ENCODE measurements at regions not wholly inside any gene's neighbourhood (a gene's known extent, or its start where the extent isn't known, plus 50 kb on each side); places are given as distances from the start of the nearest gene placed in this dataset.

GRCh38 chr13:76335463-76335862, 550.7 kb downstream of the KCTD12 start:
- Histone ChIP-seq H3K27ac (replicated peaks) (no peak overlapping the region), H3K36me3 (no peaks in the 10 kb centered on the region), H3K4me3 (no peak overlapping the region), H3K9me3 (replicated peaks) (no peaks in the 10 kb centered on the region), H3K27me3 (ENCODE audit: low read depth) (no peaks in the 10 kb centered on the region), H3K4me1 (peaks cover 10% of the 10 kb centered on the region)
- intact Hi-C loops (cut with micrococcal nuclease) = no loop called here
- no peak for TF ChIP-seq CTCF (IDR thresholded peaks at IDR 0.05; ENCODE audit: borderline replicate concordance)
- DNase-seq = no peak

- no peak for TF ChIP-seq CTCF (IDR thresholded peaks at IDR 0.05; ENCODE audit: borderline replicate concordance)
- Histone ChIP-seq H3K4me3 (no peak overlapping the region), H3K27ac (replicated peaks) (no peak overlapping the region), H3K27me3 (ENCODE audit: low read depth) (no peaks in the 10 kb centered on the region), H3K4me1 (peaks cover 6% of the 10 kb centered on the region), H3K9me3 (replicated peaks) (peaks cover 10% of the 10 kb centered on the region), H3K36me3 (no peaks in the 10 kb centered on the region)
- intact Hi-C loops (cut with micrococcal nuclease) = no loop called here
- DNase-seq = no peak
Measured at GRCh38 chr13:76331943-76332712, 554.1 kb downstream of the KCTD12 start.

GRCh38 chr13:76330761-76331160, 555.4 kb downstream of the KCTD12 start:
- TF ChIP-seq CTCF (IDR thresholded peaks at IDR 0.05; ENCODE audit: borderline replicate concordance) = no peak
- Histone ChIP-seq H3K4me1 (peaks cover 6% of the 10 kb centered on the region), H3K27me3 (ENCODE audit: low read depth) (no peaks in the 10 kb centered on the region), H3K9me3 (replicated peaks) (peaks cover 10% of the 10 kb centered on the region), H3K27ac (replicated peaks) (no peak overlapping the region), H3K36me3 (no peaks in the 10 kb centered on the region), H3K4me3 (no peak overlapping the region)
- no peak for DNase-seq
- intact Hi-C loops (cut with micrococcal nuclease) = no loop called here

GRCh38 chr13:76329866-76330580, 556.2 kb downstream of the KCTD12 start:
- no peak for DNase-seq
- Histone ChIP-seq H3K36me3 (no peaks in the 10 kb centered on the region), H3K27me3 (ENCODE audit: low read depth) (no peaks in the 10 kb centered on the region), H3K9me3 (replicated peaks) (peaks cover 10% of the 10 kb centered on the region), H3K27ac (replicated peaks) (no peak overlapping the region), H3K4me3 (no peak overlapping the region), H3K4me1 (peaks cover 6% of the 10 kb centered on the region)
- no peak for TF ChIP-seq CTCF (IDR thresholded peaks at IDR 0.05; ENCODE audit: borderline replicate concordance)
- intact Hi-C loops (cut with micrococcal nuclease) = no loop called here

GRCh38 chr13:76329004-76329403, 557.2 kb downstream of the KCTD12 start:
- H3K9me3 ChIP-seq (replicated peaks) = peaks cover 10% of the 10 kb centered on the region
- peaks cover 6% of the 10 kb centered on the region for H3K4me1 ChIP-seq
- DNase-seq = no peak
- H3K36me3 ChIP-seq = no peaks in the 10 kb centered on the region
- no peak overlapping the region for H3K4me3 ChIP-seq
- no peaks in the 10 kb centered on the region for H3K27me3 ChIP-seq (ENCODE audit: low read depth)
- TF ChIP-seq CTCF (IDR thresholded peaks at IDR 0.05; ENCODE audit: borderline replicate concordance) = no peak
- H3K27ac ChIP-seq (replicated peaks) = no peak overlapping the region
- intact Hi-C loops (cut with micrococcal nuclease) = no loop called here

All from left ventricle myocardium inferior (tissue), 1 donor.